GM12892 (cell line): ENCODE measurements at regions not wholly inside any gene's neighbourhood (a gene's known extent, or its start where the extent isn't known, plus 50 kb on each side); places are given as distances from the start of the nearest gene placed in this dataset.
"Not testable (repeated sequence)": the region's sequence is repeated elsewhere in the genome, so short reads cannot be mapped to it uniquely, and the experiment has no call there.

Experiments used
- DNase-seq: peaks from one replicate; pipeline ENCODE4 v3.0.0; 2011; ENCODE audit not compliant: insufficient read length
- FAIRE-seq: peaks from 2 replicates; lab custom pipeline; 2011; peaks lifted over from hg19 to GRCh38; lab: Jason Lieb, UNC
- POLR2A ChIP-seq: IDR thresholded peaks from 2 replicates; pipeline ENCODE4 v1.6.1; 2011; ENCODE audit warnings: low read depth, low read length, control low read depth
- POLR2AphosphoS5 ChIP-seq: IDR thresholded peaks from 2 replicates; pipeline ENCODE4 v1.6.1; 2011; ENCODE audit warnings: low read depth, low read length, control low read depth
- TAF1 ChIP-seq: IDR thresholded peaks from 2 replicates; pipeline ENCODE4 v1.6.1; 2011; ENCODE audit warnings: low read depth, mild to moderate bottlenecking, control low read depth, low read length, borderline replicate concordance

GRCh38 chr20:40953416-40953815, 75.2 kb upstream of the TOP1 start:
- no peak for TF ChIP-seq TAF1
- no peak for TF ChIP-seq POLR2AphosphoS5
- no peak for TF ChIP-seq POLR2A
- FAIRE-seq (no peak), DNase-seq (no peak)

GRCh38 chr20:40953856-40954255, 74.8 kb upstream of the TOP1 start:
- TF ChIP-seq TAF1 (no peak), POLR2AphosphoS5 (no peak), POLR2A (no peak)
- DNase-seq = no peak

GRCh38 chr20:40954521-40955165, 74.0 kb upstream of the TOP1 start:
- FAIRE-seq (no peak), DNase-seq (no peak)
- TF ChIP-seq TAF1 (no peak), POLR2AphosphoS5 (no peak), POLR2A (no peak)

More at GRCh38 chr20:40953856-40954255, 74.8 kb upstream of the TOP1 start:
- FAIRE-seq = no peak

- no peak for FAIRE-seq
- no peak for TF ChIP-seq POLR2A
- no peak for TF ChIP-seq POLR2AphosphoS5
- no peak for TF ChIP-seq TAF1
- no peak for DNase-seq
These were observed 73.3 kb upstream of the TOP1 start for GRCh38 chr20:40955326-40955725.

GRCh38 chr20:40955826-40956225, 72.8 kb upstream of the TOP1 start:
- not testable (repeated sequence) for FAIRE-seq, DNase-seq

- DNase-seq (no peak), FAIRE-seq (no peak)
- TF ChIP-seq POLR2A (no peak), TAF1 (no peak), POLR2AphosphoS5 (no peak)
These were observed 71.9 kb upstream of the TOP1 start for GRCh38 chr20:40956542-40957264.

- DNase-seq (no peak), FAIRE-seq (no peak)
- no peak for TF ChIP-seq POLR2AphosphoS5
- TF ChIP-seq POLR2A = no peak
- no peak for TF ChIP-seq TAF1
These were observed 71.3 kb upstream of the TOP1 start for GRCh38 chr20:40957265-40957760.

GRCh38 chr20:40958598-40958997, 70.0 kb upstream of the TOP1 start:
- FAIRE-seq (no peak), DNase-seq (no peak)
- TF ChIP-seq TAF1 (no peak), POLR2A (no peak), POLR2AphosphoS5 (no peak)

GRCh38 chr20:40959325-40960092, 69.1 kb upstream of the TOP1 start:
- FAIRE-seq = no peak

GRCh38 chr20:40960101-40960500, 68.5 kb upstream of the TOP1 start:
- no peak for DNase-seq
- FAIRE-seq = no peak
- TF ChIP-seq POLR2AphosphoS5 = no peak
- no peak for TF ChIP-seq POLR2A
- TF ChIP-seq TAF1 = no peak

More at GRCh38 chr20:40959325-40960092, 69.1 kb upstream of the TOP1 start:
- TF ChIP-seq TAF1 (no peak), POLR2AphosphoS5 (no peak), POLR2A (no peak)
- DNase-seq = no peak

GRCh38 chr20:40960521-40960956, 68.1 kb upstream of the TOP1 start:
- FAIRE-seq (no peak), DNase-seq (no peak)
- no peak for TF ChIP-seq POLR2A
- no peak for TF ChIP-seq TAF1
- no peak for TF ChIP-seq POLR2AphosphoS5

GRCh38 chr20:40961176-40961575, 67.4 kb upstream of the TOP1 start:
- FAIRE-seq (no peak), DNase-seq (no peak)
- no peak for TF ChIP-seq TAF1
- TF ChIP-seq POLR2AphosphoS5 = no peak
